Breast epithelium (tissue), 3 donors: ENCODE measurements at regions not wholly inside any gene's neighbourhood (a gene's known extent, or its start where the extent isn't known, plus 50 kb on each side); places are given as distances from the start of the nearest gene placed in this dataset.

Source experiments
- CTCF ChIP-seq, 3 donors: fragments of 450-650 bp; IDR thresholded peaks; one replicate each; pipeline ENCODE4 v1.5.1; 2016 to 2017; ENCODE audit warnings: antibody characterized with exemption in 3 of 3, mild to moderate bottlenecking in 3 of 3, moderate library complexity in 3 of 3
- POLR2A ChIP-seq: fragments of 450-650 bp; IDR thresholded peaks from one replicate; pipeline ENCODE4 v1.6.1; 2016; ENCODE audit warnings: antibody characterized with exemption, mild to moderate bottlenecking, moderate library complexity
- POLR2AphosphoS5 ChIP-seq, 3 donors: sonication (generic); formaldehyde crosslinking; IDR thresholded peaks; one replicate each; pipeline ENCODE4 v1.6.1; 2017; ENCODE audit warnings: antibody characterized with exemption in 3 of 3

GRCh38 chr2:64735504-64735903 lies 81.8 kb upstream of the SERTAD2 start:
- TF ChIP-seq POLR2A (no peak), CTCF (IDR thresholded peaks at IDR 0.05) (no peak), POLR2AphosphoS5 (IDR thresholded peaks at IDR 0.05) (no peak)
